ENCODE measurements at regions not wholly inside any gene's neighbourhood (a gene's known extent, or its start where the extent isn't known, plus 50 kb on each side); places are given as distances from the start of the nearest gene placed in this dataset.

- no peaks in the 10 kb centered on the region for H3K27me3 ChIP-seq (ENCODE audit: insufficient read depth, low read length)
- H3K4me2 ChIP-seq (ENCODE audit: low read length) = no peak overlapping the region
- H2AK5ac ChIP-seq (ENCODE audit: low read length) = no peak overlapping the region
- H4K12ac ChIP-seq (ENCODE audit: low read depth, low read length) = no peak overlapping the region
- no peak overlapping the region for H4K8ac ChIP-seq (ENCODE audit: low read depth, low read length)
- no peak overlapping the region for H3K4me3 ChIP-seq (ENCODE audit: low read depth, low read length)
- H3K23ac ChIP-seq (ENCODE audit: low read length) = no peak overlapping the region
- no peaks in the 10 kb centered on the region for H3K4me1 ChIP-seq (ENCODE audit: control insufficient read depth in 1 of 2, insufficient read depth in 2 of 2, low read length in 2 of 2)
- H3K18ac ChIP-seq (ENCODE audit: low read length) = no peak overlapping the region
- no peak overlapping the region for H3K4ac ChIP-seq (ENCODE audit: low read depth, low read length)
- no peak overlapping the region for H3K27ac ChIP-seq (ENCODE audit: low read depth, low read length)
- no peak overlapping the region for H2BK120ac ChIP-seq (ENCODE audit: insufficient read depth, low read length, poor library complexity)
- no peak overlapping the region for H2BK5ac ChIP-seq (ENCODE audit: low read depth, low read length, poor library complexity)
- H3K14ac ChIP-seq (ENCODE audit: low read length) = no peak overlapping the region
- peak in 1 of 2 donors; percentile 1 for DNase-seq
- WGBS (ENCODE audit: extremely low coverage, insufficient coverage, insufficient read length) = no CpG with 5 or more reads among the region's 2 CpGs
- H3K9me3 ChIP-seq (ENCODE audit: insufficient read depth, low read depth, low read length) = no peaks in the 10 kb centered on the region
- H4K91ac ChIP-seq (ENCODE audit: low read depth, low read length) = no peak overlapping the region
- no peaks in the 10 kb centered on the region for H3K36me3 ChIP-seq (ENCODE audit: control insufficient read depth in 1 of 2, insufficient read depth in 2 of 2, low read length in 2 of 2)
- H2AFZ ChIP-seq (ENCODE audit: insufficient read depth, low read length, poor library complexity) = no peak overlapping the region
- H3K79me2 ChIP-seq (ENCODE audit: control insufficient read depth, insufficient read depth, low read length, poor library complexity) = no peaks in the 10 kb centered on the region
- no peak overlapping the region for H2BK12ac ChIP-seq (ENCODE audit: low read length)
- H3K9ac ChIP-seq (ENCODE audit: low read length) = no peak overlapping the region
- no peaks in the 10 kb centered on the region for H3K79me1 ChIP-seq (ENCODE audit: low read length)
Measured at GRCh38 chr1:188249811-188250210, 1421.1 kb downstream of the PLA2G4A start.

GRCh38 chr1:188251036-188251435 lies 1422.3 kb downstream of the PLA2G4A start:
- H2BK12ac ChIP-seq (ENCODE audit: low read length) = no peak overlapping the region
- no CpG with 5 or more reads among the region's 1 CpG for WGBS (ENCODE audit: extremely low coverage, insufficient coverage, insufficient read length)

GRCh38 chr1:188261849-188262248 lies 1433.1 kb downstream of the PLA2G4A start:
- no peak overlapping the region for H3K23ac ChIP-seq (ENCODE audit: low read length)
- H2BK120ac ChIP-seq (ENCODE audit: insufficient read depth, low read length, poor library complexity) = no peak overlapping the region
- no peaks in the 10 kb centered on the region for H3K4me1 ChIP-seq (ENCODE audit: control insufficient read depth in 1 of 2, insufficient read depth in 2 of 2, low read length in 2 of 2)
- H2BK12ac ChIP-seq (ENCODE audit: low read length) = no peak overlapping the region
- H3K14ac ChIP-seq (ENCODE audit: low read length) = no peak overlapping the region
- no peak overlapping the region for H3K9ac ChIP-seq (ENCODE audit: low read length)
- no peak overlapping the region for H4K91ac ChIP-seq (ENCODE audit: low read depth, low read length)
- H3K27ac ChIP-seq (ENCODE audit: low read depth, low read length) = no peak overlapping the region
- H4K8ac ChIP-seq (ENCODE audit: low read depth, low read length) = no peak overlapping the region
- no peak overlapping the region for H2AFZ ChIP-seq (ENCODE audit: insufficient read depth, low read length, poor library complexity)
- H3K4me2 ChIP-seq (ENCODE audit: low read length) = no peak overlapping the region
- no peak overlapping the region for H3K4ac ChIP-seq (ENCODE audit: low read depth, low read length)
- no peaks in the 10 kb centered on the region for H3K36me3 ChIP-seq (ENCODE audit: control insufficient read depth in 1 of 2, insufficient read depth in 2 of 2, low read length in 2 of 2)
- H2AK5ac ChIP-seq (ENCODE audit: low read length) = no peak overlapping the region
- no peak overlapping the region for H2BK5ac ChIP-seq (ENCODE audit: low read depth, low read length, poor library complexity)
- no peak for DNase-seq
- no peaks in the 10 kb centered on the region for H3K79me1 ChIP-seq (ENCODE audit: low read length)
- no CpG with 5 or more reads among the region's 4 CpGs for WGBS (ENCODE audit: extremely low coverage, insufficient coverage, insufficient read length)
- no peak overlapping the region for H3K4me3 ChIP-seq (ENCODE audit: low read depth, low read length)
- no peaks in the 10 kb centered on the region for H3K27me3 ChIP-seq (ENCODE audit: insufficient read depth, low read length)
- no peak overlapping the region for H3K18ac ChIP-seq (ENCODE audit: low read length)
- no peak overlapping the region for H4K12ac ChIP-seq (ENCODE audit: low read depth, low read length)
- H3K79me2 ChIP-seq (ENCODE audit: control insufficient read depth, insufficient read depth, low read length, poor library complexity) = no peaks in the 10 kb centered on the region
- H3K9me3 ChIP-seq (ENCODE audit: insufficient read depth, low read depth, low read length) = peaks cover 7% of the 10 kb centered on the region

More at GRCh38 chr1:188251036-188251435, 1422.3 kb downstream of the PLA2G4A start:
- Histone ChIP-seq H3K27ac (ENCODE audit: low read depth, low read length) (no peak overlapping the region), H3K14ac (ENCODE audit: low read length) (no peak overlapping the region), H3K9me3 (ENCODE audit: insufficient read depth, low read depth, low read length) (no peaks in the 10 kb centered on the region), H3K4me2 (ENCODE audit: low read length) (no peak overlapping the region), H3K79me1 (ENCODE audit: low read length) (no peaks in the 10 kb centered on the region), H3K18ac (ENCODE audit: low read length) (no peak overlapping the region), H2BK120ac (ENCODE audit: insufficient read depth, low read length, poor library complexity) (no peak overlapping the region), H4K8ac (ENCODE audit: low read depth, low read length) (no peak overlapping the region), H3K9ac (ENCODE audit: low read length) (no peak overlapping the region), H2AFZ (ENCODE audit: insufficient read depth, low read length, poor library complexity) (no peak overlapping the region), H4K91ac (ENCODE audit: low read depth, low read length) (no peak overlapping the region), H3K23ac (ENCODE audit: low read length) (no peak overlapping the region), H2BK5ac (ENCODE audit: low read depth, low read length, poor library complexity) (no peak overlapping the region), H2AK5ac (ENCODE audit: low read length) (no peak overlapping the region), H3K27me3 (ENCODE audit: insufficient read depth, low read length) (no peaks in the 10 kb centered on the region), H3K4ac (ENCODE audit: low read depth, low read length) (no peak overlapping the region), H3K79me2 (ENCODE audit: control insufficient read depth, insufficient read depth, low read length, poor library complexity) (no peaks in the 10 kb centered on the region), H3K4me3 (ENCODE audit: low read depth, low read length) (no peak overlapping the region), H3K4me1 (ENCODE audit: control insufficient read depth in 1 of 2, insufficient read depth in 2 of 2, low read length in 2 of 2) (no peaks in the 10 kb centered on the region), H4K12ac (ENCODE audit: low read depth, low read length) (no peak overlapping the region), H3K36me3 (ENCODE audit: control insufficient read depth in 1 of 2, insufficient read depth in 2 of 2, low read length in 2 of 2) (no peaks in the 10 kb centered on the region)
- DNase-seq = no peak

- Histone ChIP-seq H2AK5ac (ENCODE audit: low read length) (no peak overlapping the region), H4K12ac (ENCODE audit: low read depth, low read length) (no peak overlapping the region), H4K91ac (ENCODE audit: low read depth, low read length) (no peak overlapping the region), H3K4ac (ENCODE audit: low read depth, low read length) (no peak overlapping the region), H3K14ac (ENCODE audit: low read length) (no peak overlapping the region), H2BK120ac (ENCODE audit: insufficient read depth, low read length, poor library complexity) (no peak overlapping the region), H2BK12ac (ENCODE audit: low read length) (no peak overlapping the region), H3K18ac (ENCODE audit: low read length) (no peak overlapping the region), H3K4me1 (ENCODE audit: control insufficient read depth in 1 of 2, insufficient read depth in 2 of 2, low read length in 2 of 2) (no peaks in the 10 kb centered on the region), H3K27me3 (ENCODE audit: insufficient read depth, low read length) (no peaks in the 10 kb centered on the region), H3K4me3 (ENCODE audit: low read depth, low read length) (no peak overlapping the region), H3K27ac (ENCODE audit: low read depth, low read length) (no peak overlapping the region), H3K4me2 (ENCODE audit: low read length) (no peak overlapping the region), H3K79me2 (ENCODE audit: control insufficient read depth, insufficient read depth, low read length, poor library complexity) (no peaks in the 10 kb centered on the region), H3K9me3 (ENCODE audit: insufficient read depth, low read depth, low read length) (peaks cover 3% of the 10 kb centered on the region), H3K23ac (ENCODE audit: low read length) (no peak overlapping the region), H2BK5ac (ENCODE audit: low read depth, low read length, poor library complexity) (no peak overlapping the region), H3K36me3 (ENCODE audit: control insufficient read depth in 1 of 2, insufficient read depth in 2 of 2, low read length in 2 of 2) (no peaks in the 10 kb centered on the region), H3K79me1 (ENCODE audit: low read length) (no peaks in the 10 kb centered on the region), H3K9ac (ENCODE audit: low read length) (no peak overlapping the region), H4K8ac (ENCODE audit: low read depth, low read length) (no peak overlapping the region), H2AFZ (ENCODE audit: insufficient read depth, low read length, poor library complexity) (no peak overlapping the region)
- no peak for DNase-seq
- WGBS (ENCODE audit: extremely low coverage, insufficient coverage, insufficient read length) = no CpG with 5 or more reads among the region's 1 CpG
Measured at GRCh38 chr1:188269956-188270355, 1441.2 kb downstream of the PLA2G4A start.

All from trophoblast cell (in vitro differentiated cells and primary cell).